A549 (cell line): ENCODE measurements at regions not wholly inside any gene's neighbourhood (a gene's known extent, or its start where the extent isn't known, plus 50 kb on each side); places are given as distances from the start of the nearest gene placed in this dataset.

Experiments used
- ATAC-seq, 2 experiments: fragments of 200-7000 bp in 1 of 2; fragments of >200 bp in 1 of 2; cut with Nextera tagmentation in 1 of 2; cut with Tn5 transposase in 1 of 2; 3 replicates each; pipeline versions ENCODE4 v1.8.0 to v1.9.1; 2018 to 2020; ENCODE audit warnings: mild to moderate bottlenecking in 1 of 2, moderate library complexity in 1 of 2
- CTCF ChIA-PET: fragments of 300-600 bp; sonication (Branson Sonifier 250); formaldehyde crosslinking; extraction: SDS; loops from one replicate; lab custom pipeline; 2021; ENCODE audit warnings: antibody characterized with exemption, inconsistent platforms; lab: Yijun Ruan, JAX
- POLR2A ChIA-PET: fragments of 350-600 bp; formaldehyde crosslinking; extraction: SDS; loops from one replicate; lab custom pipeline; 2021; ENCODE audit warnings: antibody characterized with exemption, inconsistent platforms; lab: Yijun Ruan, JAX
- DNase-seq, 2 experiments: peaks; one replicate each; pipeline versions ENCODE4 v3.0.0 to v3.0.0-alpha.2; 2011 to 2016; ENCODE audit warnings: low read depth in 1 of 2, low spot score in 1 of 2
- FAIRE-seq: peaks from 2 replicates; lab custom pipeline; 2011; peaks lifted over from hg19 to GRCh38; lab: Jason Lieb, UNC
- H3K27ac ChIP-seq, 2 experiments: fragments of >200 bp; sonication (Bioruptor Twin); formaldehyde crosslinking; 3 replicates each; pipeline ENCODE4 v1.5.1; 2016 to 2017
- H3K4me1 ChIP-seq: fragments of >200 bp; sonication (Bioruptor Twin); formaldehyde crosslinking; 3 replicates; pipeline ENCODE4 v1.6.1; 2016
- H3K4me2 ChIP-seq: fragments of >200 bp; sonication (Bioruptor Twin); formaldehyde crosslinking; 3 replicates; pipeline ENCODE4 v1.6.1; 2016
- H3K4me3 ChIP-seq: fragments of >200 bp; sonication (Bioruptor Twin); formaldehyde crosslinking; 3 replicates; pipeline ENCODE4 v1.5.1; 2016
- H3K9me3 ChIP-seq: fragments of >200 bp; sonication (Bioruptor Twin); formaldehyde crosslinking; 3 replicates; pipeline ENCODE4 v1.6.1; 2016
- CEBPB ChIP-seq, 2 experiments: fragments of >200 bp in 1 of 2; sonication (Bioruptor Twin) in 1 of 2; formaldehyde crosslinking in 1 of 2; IDR thresholded peaks; 2 replicates each; pipeline ENCODE4 v1.6.1; 2012 to 2016
- CHD2 ChIP-seq: fragments of 150-350 bp; IDR thresholded peaks from 2 replicates; pipeline ENCODE4 v1.6.1; 2014; ENCODE audit warnings: low read length; ENCODE audit not compliant: partially characterized antibody
- EHF ChIP-seq: fragments of 250-450 bp; sonication (Bioruptor Pico); IDR thresholded peaks from 2 replicates; pipeline ENCODE4 v1.5.0; 2020; ENCODE audit warnings: mild to moderate bottlenecking
- EHMT2 ChIP-seq: fragments of 200-600 bp; sonication (generic); IDR thresholded peaks from 2 replicates; pipeline ENCODE4 v1.6.1; 2016; ENCODE audit warnings: antibody characterized with exemption, low read depth, mild to moderate bottlenecking, moderate library complexity
- EP300 ChIP-seq, 2 experiments: fragments of >200 bp; sonication (Bioruptor Twin); formaldehyde crosslinking; IDR thresholded peaks; 2 replicates in 1 of 2; 3 replicates in 1 of 2; pipeline ENCODE4 v1.6.1; 2016 to 2017
- FOSB ChIP-seq: fragments of 250-450 bp; sonication (Bioruptor Pico); IDR thresholded peaks from 2 replicates; pipeline ENCODE4 v1.5.0; 2020; ENCODE audit warnings: mild to moderate bottlenecking, moderate library complexity
- FOSL2 ChIP-seq, 2 experiments: fragments of 450-650 bp in 1 of 2; fragments of >200 bp in 1 of 2; sonication (Bioruptor Twin) in 1 of 2; formaldehyde crosslinking; IDR thresholded peaks; 2 replicates each; pipeline versions ENCODE4 v1.5.0 to v1.6.1; 2016 to 2020; ENCODE audit warnings: mild to moderate bottlenecking in 1 of 2, moderate library complexity in 1 of 2
- GATA3 ChIP-seq: IDR thresholded peaks from 2 replicates; pipeline ENCODE4 v1.6.1; 2012; ENCODE audit warnings: borderline replicate concordance
- HEYL ChIP-seq: fragments of 250-450 bp; sonication (Bioruptor Pico); IDR thresholded peaks from 2 replicates; pipeline ENCODE4 v1.8.0; 2021; ENCODE audit warnings: mild to moderate bottlenecking, moderate library complexity
- HOXB5 ChIP-seq: fragments of 250-450 bp; sonication (Bioruptor Pico); IDR thresholded peaks from 2 replicates; pipeline ENCODE4 v1.5.0; 2020; ENCODE audit warnings: mild to moderate bottlenecking, moderate library complexity
- JUN ChIP-seq, 2 experiments: fragments of >200 bp; sonication (Bioruptor Twin); formaldehyde crosslinking; IDR thresholded peaks; 2 replicates in 1 of 2; 3 replicates in 1 of 2; pipeline ENCODE4 v1.6.1; 2016 to 2017
- JUNB ChIP-seq: fragments of >200 bp; sonication (Bioruptor Twin); formaldehyde crosslinking; IDR thresholded peaks from 2 replicates; pipeline ENCODE4 v1.6.1; 2016
- KDM1A ChIP-seq: fragments of 200-600 bp; sonication (generic); IDR thresholded peaks from 2 replicates; pipeline ENCODE4 v1.6.1; 2016; ENCODE audit warnings: low read depth, mild to moderate bottlenecking
- MAFK ChIP-seq: fragments of 450-650 bp; IDR thresholded peaks from 2 replicates; pipeline ENCODE4 v1.6.1; 2014; ENCODE audit not compliant: partially characterized antibody
- MYC ChIP-seq: IDR thresholded peaks from 2 replicates; pipeline ENCODE4 v1.6.1; 2012; ENCODE audit warnings: mild to moderate bottlenecking, inconsistent platforms, low read length, improper control_type of control experiment, borderline replicate concordance
- NR3C1 ChIP-seq: fragments of >200 bp; sonication (Bioruptor Twin); formaldehyde crosslinking; IDR thresholded peaks from 3 replicates; pipeline ENCODE4 v1.6.1; 2017
- POLR2A ChIP-seq: IDR thresholded peaks from 2 replicates; pipeline ENCODE4 v1.6.1; 2012; ENCODE audit warnings: mild to moderate bottlenecking, low read length
- POLR2AphosphoS2 ChIP-seq: conservative IDR thresholded peaks from 2 replicates; pipeline ENCODE4 v1.6.1; 2012; ENCODE audit warnings: low read length, improper control_type of control experiment, inconsistent platforms
- RAD21 ChIP-seq, 2 experiments: fragments of >200 bp in 1 of 2; sonication (Bioruptor Twin) in 1 of 2; formaldehyde crosslinking in 1 of 2; IDR thresholded peaks in 1 of 2; conservative IDR thresholded peaks in 1 of 2; 2 replicates in 1 of 2; 3 replicates in 1 of 2; pipeline ENCODE4 v1.6.1; 2012 to 2018; ENCODE audit warnings: inconsistent platforms in 1 of 2
- RARB ChIP-seq: fragments of 250-450 bp; sonication (Bioruptor Pico); IDR thresholded peaks from 2 replicates; pipeline ENCODE4 v1.8.0; 2021; ENCODE audit warnings: mild to moderate bottlenecking, moderate library complexity
- ZC3H11A ChIP-seq: fragments of 450-650 bp; IDR thresholded peaks from 2 replicates; pipeline ENCODE4 v1.6.1; 2014; ENCODE audit warnings: antibody characterized with exemption, mild to moderate bottlenecking
- ZNF302 ChIP-seq: fragments of 250-450 bp; sonication (Bioruptor Pico); IDR thresholded peaks from 2 replicates; pipeline ENCODE4 v1.9.0; 2021; ENCODE audit warnings: inconsistent platforms, mild to moderate bottlenecking, moderate library complexity
- WGBS: methylation state at CpG from one replicate; pipeline ENCODE4 v1.1.6; 2017; ENCODE audit errors: missing lambda C conversion rate; 5-methylcytosine and 5-hydroxymethylcytosine counted together
- TF ChIP-seq, protein P1 (sequence below): IDR thresholded peaks from 2 replicates; pipeline ENCODE4 v1.6.1; 2012
- TF ChIP-seq, protein P2 (sequence below): fragments of 450-650 bp; IDR thresholded peaks from 2 replicates; pipeline ENCODE4 v1.6.1; 2014; ENCODE audit warnings: antibody characterized with exemption
- TF ChIP-seq, protein P3 (sequence below): fragments of >200 bp; sonication (Bioruptor Twin); formaldehyde crosslinking; IDR thresholded peaks from 3 replicates; pipeline ENCODE4 v1.6.1; 2016
- TF ChIP-seq, protein P4 (sequence below): fragments of 250-450 bp; sonication (Bioruptor Pico); IDR thresholded peaks from 2 replicates; pipeline ENCODE4 v1.5.0; 2020; ENCODE audit warnings: low read depth, mild to moderate bottlenecking, moderate library complexity
- TF ChIP-seq, protein P5 (sequence below): IDR thresholded peaks from 2 replicates; pipeline ENCODE4 v1.6.1; 2012; ENCODE audit warnings: low read depth, borderline replicate concordance
- TF ChIP-seq, protein P6 (sequence below): fragments of 200-600 bp; sonication (generic); IDR thresholded peaks from 2 replicates; pipeline ENCODE4 v1.6.1; 2016; ENCODE audit warnings: antibody characterized with exemption, mild to moderate bottlenecking, moderate library complexity
- TF ChIP-seq, protein P7 (sequence below): fragments of >200 bp; sonication (Bioruptor Twin); formaldehyde crosslinking; IDR thresholded peaks from 3 replicates; pipeline ENCODE4 v1.5.1; 2016

DNA sequence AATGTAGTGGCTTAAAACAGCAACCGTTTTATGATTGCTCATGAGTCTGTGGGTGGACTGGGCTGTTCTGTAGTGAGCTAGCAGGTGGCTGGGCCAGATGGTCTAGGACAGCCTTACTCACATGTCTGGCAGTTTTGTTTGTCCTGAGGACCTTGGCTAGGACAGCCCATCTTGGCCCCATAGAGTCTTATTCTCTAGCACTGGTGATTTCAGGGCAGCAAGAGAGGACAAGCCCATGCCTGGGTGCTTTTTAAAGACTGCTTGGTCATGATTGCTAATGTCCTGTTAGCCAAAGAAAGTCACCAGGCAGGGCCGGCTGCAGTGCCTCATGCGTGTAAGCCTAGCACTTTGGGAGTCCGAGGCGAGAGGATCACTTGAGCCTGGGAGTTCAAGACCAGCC is 139.8 kb downstream of the KATNIP start:
- no peak for FAIRE-seq
- no peak for DNase-seq
- ChIA-PET POLR2A (no interaction called here), CTCF (interaction anchor here (0.7 to 1.7 kb wide), 7 partner anchors 10 to 381 kb away, joined by 3 to 4 read pairs (median 3); no protein-coding TSS in a partner anchor)
- 88% methylated on average over 5 of the region's 5 CpGs for WGBS
- no peak for TF ChIP-seq POLR2AphosphoS2
- no peak for TF ChIP-seq GATA3
- TF ChIP-seq CEBPB (IDR thresholded peaks at IDR 0.05), result no peak
- TF ChIP-seq, protein P1, sequence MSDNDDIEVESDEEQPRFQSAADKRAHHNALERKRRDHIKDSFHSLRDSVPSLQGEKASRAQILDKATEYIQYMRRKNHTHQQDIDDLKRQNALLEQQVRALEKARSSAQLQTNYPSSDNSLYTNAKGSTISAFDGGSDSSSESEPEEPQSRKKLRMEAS, result no peak
- no peak for TF ChIP-seq RARB
- TF ChIP-seq FOSB, result no peak
- no peak for TF ChIP-seq CHD2
- TF ChIP-seq HEYL (CRISPR knock-in tag), result no peak
- TF ChIP-seq KDM1A, result no peak
- no peak for TF ChIP-seq EP300 (IDR thresholded peaks at IDR 0.05)
- TF ChIP-seq, all 56 proteins: peak for 0
- Histone ChIP-seq H3K4me2 (no peak overlapping the region), H3K4me3 (no peak overlapping the region), H3K4me1 (no peaks in the 10 kb centered on the region), H3K9me3 (no peaks in the 10 kb centered on the region), H3K27ac (no peak overlapping the region)
- ATAC-seq, result no peak

DNA sequence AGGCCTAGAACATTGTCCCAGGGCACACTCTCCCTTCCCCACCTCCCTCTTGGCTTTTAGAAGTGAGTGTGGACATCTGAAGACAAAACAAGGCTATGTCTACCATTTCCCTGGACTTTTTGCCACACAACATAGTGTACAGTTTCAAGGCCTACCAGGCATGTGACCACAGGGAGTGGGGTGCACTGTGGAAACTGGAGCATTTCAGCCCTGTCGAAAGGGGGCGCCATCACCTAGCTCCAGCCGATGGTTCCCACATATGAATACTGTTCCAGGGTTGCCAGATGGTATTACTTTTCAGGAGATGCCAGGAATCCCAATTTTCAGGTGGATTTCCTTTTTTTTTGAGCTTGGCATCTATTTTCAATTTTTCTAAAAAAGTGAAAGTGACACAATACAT is 140.7 kb downstream of the KATNIP start:
- WGBS, result 37% methylated on average over 3 of the region's 3 CpGs
- POLR2A ChIA-PET, result no interaction called here
- no peak overlapping the region for H3K4me2 ChIP-seq
- TF ChIP-seq EHMT2 (no peak), HOXB5 (CRISPR knock-in tag) (no peak), ZNF302 (CRISPR knock-in tag) (no peak), ZC3H11A (no peak), RAD21 (conservative IDR thresholded peaks at IDR 0.05 in 1 of 2, IDR thresholded peaks at IDR 0.05 in 1 of 2) (peak; percentile 30 to 58; a peak in 3 of 5 replicates), CHD2 (no peak), JUN (IDR thresholded peaks at IDR 0.05) (no peak), FOSL2 (IDR thresholded peaks at IDR 0.05) (no peak), FOSL2 (CRISPR knock-in tag; IDR thresholded peaks at IDR 0.05) (no peak), JUNB (no peak), NR3C1 (no peak), MAFK (no peak), EHF (CRISPR knock-in tag) (no peak), POLR2A (no peak), EP300 (IDR thresholded peaks at IDR 0.05) (no peak), MYC (no peak)
- TF ChIP-seq, protein P2, sequence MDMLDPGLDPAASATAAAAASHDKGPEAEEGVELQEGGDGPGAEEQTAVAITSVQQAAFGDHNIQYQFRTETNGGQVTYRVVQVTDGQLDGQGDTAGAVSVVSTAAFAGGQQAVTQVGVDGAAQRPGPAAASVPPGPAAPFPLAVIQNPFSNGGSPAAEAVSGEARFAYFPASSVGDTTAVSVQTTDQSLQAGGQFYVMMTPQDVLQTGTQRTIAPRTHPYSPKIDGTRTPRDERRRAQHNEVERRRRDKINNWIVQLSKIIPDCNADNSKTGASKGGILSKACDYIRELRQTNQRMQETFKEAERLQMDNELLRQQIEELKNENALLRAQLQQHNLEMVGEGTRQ, result peak; percentile 25; the same call in 1 of the 2 replicates
- TF ChIP-seq, protein P3, sequence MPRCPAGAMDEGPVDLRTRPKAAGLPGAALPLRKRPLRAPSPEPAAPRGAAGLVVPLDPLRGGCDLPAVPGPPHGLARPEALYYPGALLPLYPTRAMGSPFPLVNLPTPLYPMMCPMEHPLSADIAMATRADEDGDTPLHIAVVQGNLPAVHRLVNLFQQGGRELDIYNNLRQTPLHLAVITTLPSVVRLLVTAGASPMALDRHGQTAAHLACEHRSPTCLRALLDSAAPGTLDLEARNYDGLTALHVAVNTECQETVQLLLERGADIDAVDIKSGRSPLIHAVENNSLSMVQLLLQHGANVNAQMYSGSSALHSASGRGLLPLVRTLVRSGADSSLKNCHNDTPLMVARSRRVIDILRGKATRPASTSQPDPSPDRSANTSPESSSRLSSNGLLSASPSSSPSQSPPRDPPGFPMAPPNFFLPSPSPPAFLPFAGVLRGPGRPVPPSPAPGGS, result no peak
- TF ChIP-seq, protein P1, result no peak
- TF ChIP-seq, protein P4, sequence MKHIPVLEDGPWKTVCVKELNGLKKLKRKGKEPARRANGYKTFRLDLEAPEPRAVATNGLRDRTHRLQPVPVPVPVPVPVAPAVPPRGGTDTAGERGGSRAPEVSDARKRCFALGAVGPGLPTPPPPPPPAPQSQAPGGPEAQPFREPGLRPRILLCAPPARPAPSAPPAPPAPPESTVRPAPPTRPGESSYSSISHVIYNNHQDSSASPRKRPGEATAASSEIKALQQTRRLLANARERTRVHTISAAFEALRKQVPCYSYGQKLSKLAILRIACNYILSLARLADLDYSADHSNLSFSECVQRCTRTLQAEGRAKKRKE (CRISPR knock-in tag), result no peak
- TF ChIP-seq, protein P5, sequence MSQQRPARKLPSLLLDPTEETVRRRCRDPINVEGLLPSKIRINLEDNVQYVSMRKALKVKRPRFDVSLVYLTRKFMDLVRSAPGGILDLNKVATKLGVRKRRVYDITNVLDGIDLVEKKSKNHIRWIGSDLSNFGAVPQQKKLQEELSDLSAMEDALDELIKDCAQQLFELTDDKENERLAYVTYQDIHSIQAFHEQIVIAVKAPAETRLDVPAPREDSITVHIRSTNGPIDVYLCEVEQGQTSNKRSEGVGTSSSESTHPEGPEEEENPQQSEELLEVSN, result no peak
- TF ChIP-seq, protein P6, sequence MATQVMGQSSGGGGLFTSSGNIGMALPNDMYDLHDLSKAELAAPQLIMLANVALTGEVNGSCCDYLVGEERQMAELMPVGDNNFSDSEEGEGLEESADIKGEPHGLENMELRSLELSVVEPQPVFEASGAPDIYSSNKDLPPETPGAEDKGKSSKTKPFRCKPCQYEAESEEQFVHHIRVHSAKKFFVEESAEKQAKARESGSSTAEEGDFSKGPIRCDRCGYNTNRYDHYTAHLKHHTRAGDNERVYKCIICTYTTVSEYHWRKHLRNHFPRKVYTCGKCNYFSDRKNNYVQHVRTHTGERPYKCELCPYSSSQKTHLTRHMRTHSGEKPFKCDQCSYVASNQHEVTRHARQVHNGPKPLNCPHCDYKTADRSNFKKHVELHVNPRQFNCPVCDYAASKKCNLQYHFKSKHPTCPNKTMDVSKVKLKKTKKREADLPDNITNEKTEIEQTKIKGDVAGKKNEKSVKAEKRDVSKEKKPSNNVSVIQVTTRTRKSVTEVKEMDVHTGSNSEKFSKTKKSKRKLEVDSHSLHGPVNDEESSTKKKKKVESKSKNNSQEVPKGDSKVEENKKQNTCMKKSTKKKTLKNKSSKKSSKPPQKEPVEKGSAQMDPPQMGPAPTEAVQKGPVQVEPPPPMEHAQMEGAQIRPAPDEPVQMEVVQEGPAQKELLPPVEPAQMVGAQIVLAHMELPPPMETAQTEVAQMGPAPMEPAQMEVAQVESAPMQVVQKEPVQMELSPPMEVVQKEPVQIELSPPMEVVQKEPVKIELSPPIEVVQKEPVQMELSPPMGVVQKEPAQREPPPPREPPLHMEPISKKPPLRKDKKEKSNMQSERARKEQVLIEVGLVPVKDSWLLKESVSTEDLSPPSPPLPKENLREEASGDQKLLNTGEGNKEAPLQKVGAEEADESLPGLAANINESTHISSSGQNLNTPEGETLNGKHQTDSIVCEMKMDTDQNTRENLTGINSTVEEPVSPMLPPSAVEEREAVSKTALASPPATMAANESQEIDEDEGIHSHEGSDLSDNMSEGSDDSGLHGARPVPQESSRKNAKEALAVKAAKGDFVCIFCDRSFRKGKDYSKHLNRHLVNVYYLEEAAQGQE, result no peak
- TF ChIP-seq, protein P7, sequence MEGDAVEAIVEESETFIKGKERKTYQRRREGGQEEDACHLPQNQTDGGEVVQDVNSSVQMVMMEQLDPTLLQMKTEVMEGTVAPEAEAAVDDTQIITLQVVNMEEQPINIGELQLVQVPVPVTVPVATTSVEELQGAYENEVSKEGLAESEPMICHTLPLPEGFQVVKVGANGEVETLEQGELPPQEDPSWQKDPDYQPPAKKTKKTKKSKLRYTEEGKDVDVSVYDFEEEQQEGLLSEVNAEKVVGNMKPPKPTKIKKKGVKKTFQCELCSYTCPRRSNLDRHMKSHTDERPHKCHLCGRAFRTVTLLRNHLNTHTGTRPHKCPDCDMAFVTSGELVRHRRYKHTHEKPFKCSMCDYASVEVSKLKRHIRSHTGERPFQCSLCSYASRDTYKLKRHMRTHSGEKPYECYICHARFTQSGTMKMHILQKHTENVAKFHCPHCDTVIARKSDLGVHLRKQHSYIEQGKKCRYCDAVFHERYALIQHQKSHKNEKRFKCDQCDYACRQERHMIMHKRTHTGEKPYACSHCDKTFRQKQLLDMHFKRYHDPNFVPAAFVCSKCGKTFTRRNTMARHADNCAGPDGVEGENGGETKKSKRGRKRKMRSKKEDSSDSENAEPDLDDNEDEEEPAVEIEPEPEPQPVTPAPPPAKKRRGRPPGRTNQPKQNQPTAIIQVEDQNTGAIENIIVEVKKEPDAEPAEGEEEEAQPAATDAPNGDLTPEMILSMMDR, result peak; percentile 42

More for the DNA sequence above, 140.7 kb downstream of the KATNIP start:
- FAIRE-seq (no peak), ATAC-seq (peak; percentile 43 to 81; a peak in 4 of 6 replicates), DNase-seq (peak in 1 of 2 experiments; percentile 31)
- Histone ChIP-seq H3K27ac (no peak overlapping the region), H3K4me1 (no peaks in the 10 kb centered on the region), H3K9me3 (no peaks in the 10 kb centered on the region), H3K4me3 (no peak overlapping the region)
- CTCF ChIA-PET, result interaction anchor here (0.9 to 2.6 kb wide), 6 partner anchors 9 to 380 kb away, joined by 3 to 11 read pairs (median 4); no protein-coding TSS in a partner anchor
